AG10803 (cell line): ENCODE measurements at regions not wholly inside any gene's neighbourhood (a gene's known extent, or its start where the extent isn't known, plus 50 kb on each side); places are given as distances from the start of the nearest gene placed in this dataset.

Experiments
- DNase-seq: peaks from one replicate; pipeline ENCODE4 v3.0.0; 2010; ENCODE audit warnings: low read depth
- H3K4me3 ChIP-seq: 2 replicates; pipeline ENCODE4 v1.5.1; 2011; ENCODE audit warnings: mild to moderate bottlenecking, low read length, control low read depth
- TF ChIP-seq, protein P1 (sequence below): conservative IDR thresholded peaks from 2 replicates; pipeline ENCODE4 v1.5.1; 2011; ENCODE audit warnings: mild to moderate bottlenecking, low read length, control low read depth, inconsistent platforms

DNA sequence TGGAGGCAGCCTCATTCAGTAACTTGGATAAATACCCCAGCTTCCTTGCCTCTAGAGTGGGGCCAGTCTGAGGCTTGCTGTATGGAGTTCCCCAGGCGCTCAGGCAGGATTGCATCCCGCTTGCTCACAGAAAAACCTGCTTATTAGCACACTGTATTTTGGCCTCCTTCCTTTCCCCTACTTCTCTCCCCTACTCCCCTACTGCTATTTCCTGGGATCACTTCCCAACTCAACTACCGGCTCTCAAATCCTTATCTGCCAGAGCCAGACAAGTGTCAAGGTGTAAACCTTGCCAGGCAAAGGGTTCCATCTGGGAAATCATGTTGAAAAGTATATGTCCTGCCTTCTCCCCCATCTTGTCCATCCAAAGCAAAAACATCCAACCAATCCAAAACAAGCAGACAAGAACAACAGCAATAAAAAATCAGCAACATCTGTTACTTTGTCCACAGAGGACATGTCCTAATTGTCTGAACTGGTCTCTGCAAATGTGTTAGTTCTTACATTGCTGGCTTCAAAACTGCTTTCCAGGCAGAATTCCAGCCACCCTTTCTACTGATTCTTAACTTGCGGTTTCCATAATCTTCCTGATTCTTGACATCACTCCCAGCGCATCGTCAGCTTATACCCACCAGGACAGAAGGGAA lies 164.1 kb upstream of the SEMA6A start:
- no peak overlapping the region for H3K4me3 ChIP-seq
- DNase-seq = no peak
- TF ChIP-seq, protein P1, sequence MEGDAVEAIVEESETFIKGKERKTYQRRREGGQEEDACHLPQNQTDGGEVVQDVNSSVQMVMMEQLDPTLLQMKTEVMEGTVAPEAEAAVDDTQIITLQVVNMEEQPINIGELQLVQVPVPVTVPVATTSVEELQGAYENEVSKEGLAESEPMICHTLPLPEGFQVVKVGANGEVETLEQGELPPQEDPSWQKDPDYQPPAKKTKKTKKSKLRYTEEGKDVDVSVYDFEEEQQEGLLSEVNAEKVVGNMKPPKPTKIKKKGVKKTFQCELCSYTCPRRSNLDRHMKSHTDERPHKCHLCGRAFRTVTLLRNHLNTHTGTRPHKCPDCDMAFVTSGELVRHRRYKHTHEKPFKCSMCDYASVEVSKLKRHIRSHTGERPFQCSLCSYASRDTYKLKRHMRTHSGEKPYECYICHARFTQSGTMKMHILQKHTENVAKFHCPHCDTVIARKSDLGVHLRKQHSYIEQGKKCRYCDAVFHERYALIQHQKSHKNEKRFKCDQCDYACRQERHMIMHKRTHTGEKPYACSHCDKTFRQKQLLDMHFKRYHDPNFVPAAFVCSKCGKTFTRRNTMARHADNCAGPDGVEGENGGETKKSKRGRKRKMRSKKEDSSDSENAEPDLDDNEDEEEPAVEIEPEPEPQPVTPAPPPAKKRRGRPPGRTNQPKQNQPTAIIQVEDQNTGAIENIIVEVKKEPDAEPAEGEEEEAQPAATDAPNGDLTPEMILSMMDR = no peak

DNA sequence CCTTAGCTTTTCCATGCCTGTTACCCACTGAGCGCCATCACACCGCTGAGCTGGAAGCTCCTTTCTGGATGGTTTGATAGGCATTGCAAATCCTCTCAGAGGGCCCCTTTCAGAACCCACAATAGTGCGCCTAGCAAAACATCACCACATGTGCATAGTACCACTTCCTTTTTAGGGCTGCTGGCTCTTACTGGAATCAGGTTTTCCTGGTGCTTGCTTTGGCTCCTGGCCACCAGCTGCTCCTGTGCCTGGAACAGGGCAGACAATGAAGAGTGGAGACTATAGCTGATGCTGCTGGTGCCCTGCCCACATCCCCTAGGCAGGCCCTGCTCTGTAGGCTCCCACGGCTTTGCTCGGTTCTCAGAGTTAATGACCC lies 163.6 kb upstream of the SEMA6A start:
- no peak overlapping the region for H3K4me3 ChIP-seq
- TF ChIP-seq, protein P1 = no peak
- no peak for DNase-seq

DNA sequence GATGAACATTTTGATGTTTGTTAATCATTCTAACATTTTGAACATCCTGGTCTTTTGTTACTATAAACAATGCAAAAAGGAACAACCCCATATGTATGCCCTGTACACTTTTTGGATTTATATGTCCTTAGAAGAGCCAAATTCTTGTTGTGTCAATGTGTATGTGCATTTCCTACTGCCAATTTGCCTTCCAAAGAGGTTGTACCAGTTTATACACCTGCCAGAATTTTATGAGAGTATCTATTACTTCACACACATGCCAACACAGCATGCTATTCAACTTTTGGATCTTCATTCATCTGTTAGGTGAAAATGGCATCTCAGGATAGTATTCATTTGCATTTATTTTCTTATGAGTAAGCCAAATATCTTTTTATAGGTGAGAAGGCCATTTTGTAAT lies 162.0 kb upstream of the SEMA6A start:
- H3K4me3 ChIP-seq = no peak overlapping the region
- TF ChIP-seq, protein P1 = no peak
- DNase-seq = no peak

DNA sequence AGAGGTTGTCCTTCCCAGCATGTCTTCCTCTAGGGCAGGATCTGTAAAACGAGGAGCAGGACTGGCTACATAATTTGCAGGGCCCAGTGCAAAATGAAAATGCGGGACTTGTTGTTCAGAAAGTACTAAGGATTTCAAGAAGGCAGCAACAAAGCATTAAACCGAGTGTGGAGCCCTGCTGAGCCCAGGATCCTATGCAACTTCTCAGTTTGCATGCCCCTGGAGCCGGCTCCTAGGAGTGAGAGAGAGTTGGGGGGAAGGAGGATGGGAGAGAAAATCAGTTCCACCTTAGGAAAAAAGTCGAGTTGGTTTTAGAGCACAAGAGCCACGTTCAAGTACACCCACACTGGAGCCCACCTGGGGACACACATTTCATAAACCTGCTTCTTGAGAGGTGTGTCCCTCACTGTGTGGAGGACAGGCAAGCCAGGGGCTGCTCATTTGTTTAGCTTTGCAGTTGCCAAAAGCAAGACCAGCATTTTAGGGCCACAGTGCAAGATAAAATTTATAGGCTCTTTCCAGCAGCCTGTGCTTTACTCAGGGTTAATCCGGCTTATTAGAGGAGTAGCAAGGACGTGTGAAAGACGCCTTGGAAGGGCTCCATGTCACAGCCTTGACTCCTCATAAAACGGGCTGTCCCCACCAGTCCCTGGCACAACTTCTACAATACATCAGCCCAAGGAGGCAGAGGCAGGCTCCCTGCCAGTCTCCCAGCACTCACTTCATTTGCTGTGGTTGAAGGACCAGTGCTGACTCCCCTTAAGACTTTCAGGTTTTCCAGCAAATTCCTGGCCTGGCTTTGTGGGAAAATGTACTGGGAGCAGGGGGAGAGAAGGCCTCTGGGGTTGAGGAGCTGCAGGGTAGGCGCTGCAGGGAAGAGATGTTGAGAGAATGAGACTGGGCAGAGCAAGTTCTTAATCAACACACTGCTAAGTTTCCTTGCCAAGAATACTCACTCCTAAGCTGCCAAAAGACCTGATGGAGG lies 159.7 kb upstream of the SEMA6A start:
- no peak overlapping the region for H3K4me3 ChIP-seq
- no peak for DNase-seq
- TF ChIP-seq, protein P1 = no peak

DNA sequence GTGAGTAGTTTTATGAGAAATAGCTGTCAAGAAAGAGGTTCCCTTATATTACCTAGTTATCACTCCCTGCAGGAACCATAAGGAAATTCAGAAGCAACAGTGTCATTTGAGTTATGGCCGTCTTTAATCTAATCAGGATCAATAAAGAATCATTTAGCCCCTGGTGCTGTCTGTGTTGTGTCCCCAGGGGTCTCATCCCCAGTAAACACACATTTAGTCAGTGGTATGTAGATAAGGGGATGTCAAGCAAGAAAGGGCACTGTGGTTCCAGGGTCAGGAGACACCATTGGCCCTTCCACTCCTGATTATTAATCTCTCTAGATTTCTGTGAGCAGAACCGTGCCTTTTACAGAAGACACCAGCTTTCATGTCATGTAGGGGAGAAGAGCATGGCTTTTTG lies 158.0 kb upstream of the SEMA6A start:
- TF ChIP-seq, protein P1 = no peak
- DNase-seq = no peak
- H3K4me3 ChIP-seq = no peak overlapping the region

DNA sequence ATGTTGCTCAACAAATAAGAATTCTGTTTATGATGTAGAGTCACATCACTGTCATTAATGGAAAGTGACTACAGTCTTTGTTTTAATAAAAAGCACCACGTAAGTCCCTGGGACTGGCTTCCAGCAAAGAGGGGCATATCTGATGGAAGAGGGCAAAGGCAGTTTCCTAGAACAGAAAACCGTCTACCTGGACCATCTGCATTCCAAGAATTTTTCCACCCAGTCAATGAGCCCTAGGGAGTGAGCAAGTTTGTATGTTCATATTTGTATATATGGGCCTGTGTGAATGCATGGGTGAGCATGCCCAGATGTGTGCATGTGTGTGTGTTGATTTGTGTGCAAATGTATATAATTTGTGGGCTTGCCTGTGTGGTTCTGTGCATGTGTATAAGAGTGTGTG lies 156.8 kb upstream of the SEMA6A start:
- DNase-seq = no peak
- TF ChIP-seq, protein P1 = no peak
- H3K4me3 ChIP-seq = no peak overlapping the region

DNA sequence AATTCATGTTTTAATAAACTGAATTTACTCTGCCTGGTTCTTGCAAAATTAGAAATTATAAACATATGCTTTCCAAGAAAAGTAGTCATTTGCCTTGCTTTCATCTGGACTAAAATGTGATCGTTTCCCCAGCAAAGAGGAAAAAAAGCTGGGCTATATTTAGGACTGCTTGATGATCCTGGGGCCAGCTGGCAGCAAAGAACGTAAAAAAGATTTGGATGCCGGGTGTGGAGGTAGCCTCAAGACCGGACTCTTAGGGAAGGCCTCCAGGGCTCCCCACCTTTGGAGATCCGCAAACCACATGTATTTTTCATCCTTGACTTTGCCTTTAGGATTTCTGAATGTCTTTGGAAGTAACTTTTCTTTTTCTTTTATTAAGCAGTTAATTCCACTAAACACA lies 156.1 kb upstream of the SEMA6A start:
- TF ChIP-seq, protein P1 = no peak
- no peak overlapping the region for H3K4me3 ChIP-seq
- DNase-seq = no peak
